ENCODE measurements at regions not wholly inside any gene's neighbourhood (a gene's known extent, or its start where the extent isn't known, plus 50 kb on each side); places are given as distances from the start of the nearest gene placed in this dataset.
"Not testable (repeated sequence)": the region's sequence is repeated elsewhere in the genome, so short reads cannot be mapped to it uniquely, and the experiment has no call there.

DNA sequence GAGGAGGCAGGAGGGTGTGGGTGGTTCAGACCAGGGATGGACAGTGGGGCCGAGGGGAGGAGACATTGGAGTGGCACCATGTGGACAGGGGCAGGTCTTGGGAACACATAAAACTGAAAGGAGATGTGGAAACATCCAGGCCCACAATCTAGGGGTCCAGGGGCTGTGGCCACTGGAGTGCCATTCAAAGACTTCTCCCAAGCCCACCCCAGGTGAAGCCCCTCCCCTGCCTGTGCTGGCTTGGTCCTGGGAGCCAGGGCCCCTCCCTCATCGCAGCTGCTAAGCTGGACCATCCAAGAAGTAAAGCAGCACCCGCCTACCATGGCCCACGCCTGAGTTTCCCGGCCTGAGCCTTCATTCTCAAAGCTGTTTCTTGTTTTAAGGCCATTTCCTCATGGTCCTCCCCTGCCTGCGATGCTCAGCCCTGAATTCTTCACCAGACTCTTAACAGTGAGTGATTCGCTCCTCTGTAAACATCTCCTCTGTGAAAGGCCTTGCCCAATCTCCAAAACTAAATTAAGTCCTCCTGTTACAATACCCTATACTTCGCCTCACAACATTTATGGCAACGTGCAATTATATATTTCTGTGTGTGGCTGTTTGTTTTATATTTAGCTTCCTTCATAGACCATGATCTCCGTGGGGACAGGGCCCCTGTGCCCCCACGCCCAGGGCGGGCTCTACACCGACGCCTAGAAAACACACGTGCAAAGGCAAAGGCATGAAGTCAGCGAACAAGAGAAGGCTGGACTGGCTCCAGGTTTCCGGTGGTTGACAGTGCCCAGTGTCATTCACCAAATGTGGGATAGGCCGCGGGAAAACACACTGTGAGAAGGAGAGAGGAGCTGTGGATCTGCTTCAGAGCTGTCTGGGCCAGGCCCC, 267.8 kb downstream of the ERMARD start:
- no peak for DNase-seq (ENCODE audit: low read depth in 2 of 2)

- no peak for DNase-seq (ENCODE audit: low read depth in 2 of 2)
Measured at GRCh38 chr6:170018422-170018935, 267.1 kb downstream of the ERMARD start.

DNA sequence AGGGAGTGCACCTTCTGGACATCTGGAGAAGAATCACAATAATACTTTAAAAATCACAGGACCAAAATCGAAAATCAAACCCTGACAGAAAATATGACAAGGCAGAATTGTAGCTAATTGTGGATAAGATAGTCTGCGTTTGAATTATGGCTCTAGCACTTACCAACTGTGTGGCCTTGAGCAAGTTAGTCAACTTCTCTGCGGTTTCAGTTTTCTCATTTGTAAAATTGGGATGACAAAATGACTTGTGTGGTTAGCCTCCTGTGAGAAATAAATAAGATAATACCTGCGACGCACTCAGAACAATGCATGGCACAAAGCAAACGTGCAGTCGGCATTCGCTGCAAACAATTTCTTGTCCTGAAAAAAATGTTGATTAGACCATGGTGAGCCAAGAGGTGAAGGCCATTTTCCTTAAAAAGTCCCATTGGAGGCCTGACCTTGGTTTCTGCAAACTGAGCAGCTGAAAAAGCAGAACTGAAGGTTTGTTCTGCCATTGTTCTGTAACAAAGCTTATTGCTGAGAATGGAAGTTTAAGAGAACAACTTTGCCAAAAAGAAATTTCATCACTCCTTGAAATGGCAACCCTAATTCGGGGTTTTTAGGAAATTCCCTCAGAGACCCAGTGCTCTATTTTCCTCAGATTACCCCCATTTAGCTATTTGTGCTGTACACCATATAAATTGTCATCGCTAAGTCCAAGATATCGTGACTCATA, 266.3 kb downstream of the ERMARD start:
- no peak for DNase-seq (ENCODE audit: low read depth in 2 of 2)

DNA sequence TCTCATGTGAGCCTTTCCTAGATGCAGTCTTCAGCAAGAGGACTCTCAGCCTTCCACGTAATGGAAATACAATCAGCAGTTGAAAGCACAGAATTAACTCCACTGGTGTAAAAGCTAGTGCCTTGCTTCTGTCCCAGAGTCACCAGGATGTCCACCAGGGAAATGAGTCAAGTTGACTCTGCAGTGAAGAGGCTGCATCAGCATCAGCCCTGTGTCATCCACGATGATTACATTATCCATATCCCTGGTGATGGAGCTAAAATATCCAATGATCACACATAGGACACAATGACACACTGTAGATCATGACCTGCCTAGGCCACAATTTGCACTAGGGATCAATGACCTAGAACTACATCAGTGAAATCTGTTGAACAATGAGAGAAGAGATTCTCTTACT, 262.4 kb downstream of the ERMARD start:
- DNase-seq (ENCODE audit: low read depth in 2 of 2): no peak

DNA sequence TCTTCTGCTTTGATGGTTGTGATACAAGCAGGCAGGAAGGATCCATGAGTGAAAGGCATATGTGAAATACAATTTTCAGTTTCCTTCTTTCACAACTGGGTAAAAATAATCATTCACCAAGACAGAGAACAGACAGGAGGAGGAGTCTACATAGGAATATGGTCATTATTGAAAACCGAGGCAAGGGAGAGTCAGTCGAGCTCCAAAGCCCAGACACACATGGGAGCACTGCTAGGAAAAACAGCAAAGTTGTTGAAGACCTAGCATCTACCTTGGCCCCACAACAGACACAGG, 260.6 kb downstream of the ERMARD start:
- DNase-seq (ENCODE audit: low read depth in 2 of 2): no peak

- no peak for DNase-seq (ENCODE audit: low read depth in 2 of 2)
Measured at GRCh38 chr6:170011204-170012036, 260.0 kb downstream of the ERMARD start.

- no peak for DNase-seq (ENCODE audit: low read depth in 2 of 2)
Measured at GRCh38 chr6:170010665-170011203, 259.3 kb downstream of the ERMARD start.

DNA sequence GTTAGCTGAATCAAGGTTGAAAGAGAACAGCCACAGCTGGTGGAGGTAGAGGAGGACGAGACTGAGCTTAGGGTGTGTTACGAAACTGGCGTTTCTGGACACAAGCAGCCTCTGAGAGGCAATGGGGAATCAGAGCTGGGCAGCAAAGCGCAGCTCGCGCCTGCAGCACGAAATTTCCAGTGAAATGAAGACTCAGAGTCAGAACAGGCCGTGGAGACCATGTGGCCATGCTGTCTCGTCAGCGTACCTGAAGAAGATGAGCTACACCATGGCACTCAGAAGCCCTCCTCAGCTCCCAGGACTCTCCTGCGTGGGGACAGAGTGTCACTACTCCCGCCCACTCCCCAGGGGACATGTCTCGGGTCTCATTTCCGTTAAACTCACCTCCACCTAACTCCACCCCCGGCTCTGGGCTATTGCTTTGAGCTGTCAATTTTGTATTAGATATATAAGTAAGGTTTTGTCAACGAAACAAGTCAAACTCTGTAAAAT, 256.9 kb downstream of the ERMARD start:
- DNase-seq (ENCODE audit: low read depth in 2 of 2): no peak

DNA sequence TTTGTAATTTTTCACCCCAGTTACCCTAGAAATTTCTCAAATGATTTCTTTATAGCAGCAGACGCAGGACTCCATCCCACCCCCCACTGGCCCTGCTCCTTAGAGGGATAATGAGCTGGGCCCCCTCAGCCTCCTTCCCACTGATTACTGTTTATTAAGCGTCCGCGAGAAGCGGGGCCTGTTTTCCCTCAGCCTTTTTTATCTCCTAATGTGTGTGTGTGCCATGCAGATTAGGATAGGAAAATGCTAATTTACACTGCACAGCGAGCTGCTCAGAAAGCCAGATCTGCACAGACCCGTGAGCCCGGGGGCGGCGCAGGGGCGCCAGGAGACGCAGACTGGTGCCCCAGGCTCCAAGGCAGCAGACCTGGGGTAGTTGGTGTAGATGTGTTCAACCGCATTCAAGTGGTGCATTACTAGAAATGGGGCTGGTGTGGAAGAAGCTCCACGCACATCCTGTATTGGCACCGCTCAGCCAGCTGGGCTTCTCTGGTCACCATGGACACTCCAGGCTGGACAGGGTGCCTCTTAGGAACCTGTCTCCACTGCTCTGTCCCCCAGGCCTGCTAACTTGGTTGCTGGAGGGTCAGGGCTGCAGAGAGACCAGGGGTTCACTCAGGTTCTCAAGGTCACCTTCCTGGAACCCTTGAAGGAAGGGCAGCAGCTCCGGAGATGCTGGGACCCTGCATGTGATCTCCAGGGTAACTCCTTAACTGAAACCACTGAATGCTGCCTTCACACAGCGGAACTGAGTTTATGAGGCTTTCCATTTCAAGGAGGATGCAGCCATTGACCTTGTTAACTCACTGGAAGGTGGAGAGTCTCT, 256.3 kb downstream of the ERMARD start:
- no peak for DNase-seq (ENCODE audit: low read depth in 2 of 2)

- no peak for DNase-seq (ENCODE audit: low read depth in 2 of 2)
Measured at GRCh38 chr6:170006900-170007467, 255.6 kb downstream of the ERMARD start.

GRCh38 chr6:170006071-170006899, 254.9 kb downstream of the ERMARD start:
- DNase-seq (ENCODE audit: low read depth in 2 of 2): no peak

DNA sequence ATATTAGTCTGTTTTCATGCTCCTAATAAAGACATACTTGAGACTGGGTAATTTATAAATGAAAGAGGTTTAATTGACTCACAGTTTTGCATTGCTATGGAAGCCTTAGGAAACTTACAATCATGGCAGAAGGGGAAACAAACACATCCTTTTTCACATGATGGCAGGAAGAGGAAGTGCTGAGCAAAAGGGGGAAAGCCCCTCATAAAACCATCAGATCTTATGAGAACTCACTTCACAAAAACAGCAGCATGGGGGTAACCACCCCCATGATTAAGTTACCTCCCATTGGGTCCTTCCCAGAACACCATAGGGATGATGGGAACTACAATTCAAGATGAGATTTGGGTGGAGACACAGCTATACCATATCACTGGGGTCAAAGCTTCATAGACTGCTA, 254.2 kb downstream of the ERMARD start:
- DNase-seq (ENCODE audit: low read depth in 2 of 2): no peak

DNA sequence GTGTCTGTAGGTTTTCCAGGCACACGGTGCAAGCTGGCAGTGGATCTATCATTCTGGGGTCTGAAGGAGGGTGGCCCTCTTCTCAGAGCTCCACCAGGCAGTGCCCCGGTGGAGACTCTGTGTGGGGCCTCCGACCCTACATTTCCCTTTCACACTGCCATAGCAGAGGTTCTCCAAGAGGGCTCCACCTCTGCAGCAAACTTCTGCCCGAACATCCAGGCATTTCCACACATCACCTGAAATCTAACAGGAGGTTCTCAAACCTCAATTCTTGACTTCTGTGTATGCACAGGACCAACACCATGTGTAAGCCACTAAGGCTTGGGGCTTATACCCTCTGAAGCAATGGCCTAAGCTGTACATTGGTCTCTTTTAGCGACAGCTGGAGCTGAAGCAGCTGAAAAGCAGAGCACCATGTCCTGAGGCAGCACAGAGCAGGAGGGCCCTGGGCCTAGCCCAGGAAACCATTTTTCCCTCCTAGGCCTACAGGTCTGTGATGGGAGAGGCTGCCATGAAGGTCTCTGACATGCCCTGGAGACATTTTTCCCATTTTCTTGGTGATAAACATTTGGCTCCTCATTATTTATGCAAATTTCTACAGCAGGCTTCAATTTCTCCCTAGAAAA, 253.3 kb downstream of the ERMARD start:
- DNase-seq (ENCODE audit: low read depth in 2 of 2): no peak

DNA sequence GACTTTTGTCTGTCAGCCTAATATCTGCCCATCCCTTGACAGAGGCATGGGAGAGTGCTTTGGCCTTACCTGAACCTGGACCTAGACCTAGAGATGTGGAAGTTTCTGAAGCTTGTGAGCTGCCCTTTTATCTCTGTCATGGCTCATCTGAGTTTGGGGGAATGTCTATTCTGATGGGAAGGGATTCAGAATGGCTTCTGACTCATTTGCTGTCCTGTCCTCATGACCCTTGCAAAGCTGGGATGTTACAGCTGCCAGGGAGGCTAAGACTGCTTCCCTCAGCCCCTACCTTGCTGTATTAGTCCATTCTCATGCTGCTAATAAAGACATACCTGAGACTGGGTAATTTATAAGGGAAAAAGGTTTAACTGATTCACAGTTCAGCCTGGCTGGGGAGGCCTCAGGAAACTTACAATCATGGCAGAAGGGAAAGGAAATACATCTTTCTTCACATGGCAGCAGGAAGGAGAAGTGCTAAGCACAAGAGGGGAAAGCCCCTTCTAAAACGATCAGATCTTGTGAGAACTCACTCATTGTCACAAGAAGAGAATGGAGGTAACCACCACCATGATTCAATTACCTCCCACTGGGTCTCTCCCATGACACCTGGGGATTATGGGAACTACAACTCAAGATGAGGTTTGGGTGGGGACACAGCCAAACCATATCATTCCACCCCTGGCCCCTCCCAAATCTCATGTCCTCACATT, 252.2 kb downstream of the ERMARD start:
- no peak for DNase-seq (ENCODE audit: low read depth in 2 of 2)

DNA sequence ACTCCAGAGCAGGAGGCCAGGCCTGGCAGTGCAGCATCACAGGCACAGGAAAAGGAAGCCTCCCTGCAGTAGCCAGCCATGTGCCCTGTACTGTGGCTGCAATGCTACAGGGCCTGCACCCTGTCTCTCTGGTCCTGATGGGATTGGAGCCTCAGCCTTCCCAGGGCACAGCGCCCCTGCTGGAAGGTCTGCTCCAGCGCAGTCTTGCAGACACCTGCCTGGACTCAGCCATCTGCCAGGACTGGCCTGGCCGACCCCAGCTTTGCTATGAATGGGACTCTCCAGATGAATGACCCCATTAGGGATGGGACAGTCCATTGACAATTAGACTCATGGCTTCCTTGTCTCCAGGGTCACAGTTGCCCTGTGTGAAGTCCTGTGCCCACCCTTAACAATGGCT, 251.6 kb downstream of the ERMARD start:
- no peak for DNase-seq (ENCODE audit: low read depth in 2 of 2)

DNA sequence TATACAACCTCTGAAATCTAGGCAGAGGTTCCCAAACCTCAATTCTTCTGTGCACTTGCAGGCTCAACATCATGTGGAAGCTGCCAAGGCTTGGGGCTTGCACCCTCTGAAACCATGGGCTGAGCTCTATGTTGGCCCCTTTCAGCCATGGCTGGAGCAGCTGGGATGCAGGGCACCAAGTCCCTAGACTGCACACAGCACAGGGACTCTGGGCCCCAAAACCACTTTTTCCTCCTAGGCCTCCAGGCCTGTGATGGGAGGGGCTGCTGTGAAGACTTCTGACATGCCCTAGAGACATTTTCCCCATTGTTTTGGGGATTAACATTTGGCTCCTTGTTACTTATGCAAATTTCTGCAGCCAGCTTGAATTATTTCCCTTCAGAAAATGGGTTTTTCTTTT, 250.4 kb downstream of the ERMARD start:
- DNase-seq (ENCODE audit: low read depth in 2 of 2): not testable (repeated sequence)

DNA sequence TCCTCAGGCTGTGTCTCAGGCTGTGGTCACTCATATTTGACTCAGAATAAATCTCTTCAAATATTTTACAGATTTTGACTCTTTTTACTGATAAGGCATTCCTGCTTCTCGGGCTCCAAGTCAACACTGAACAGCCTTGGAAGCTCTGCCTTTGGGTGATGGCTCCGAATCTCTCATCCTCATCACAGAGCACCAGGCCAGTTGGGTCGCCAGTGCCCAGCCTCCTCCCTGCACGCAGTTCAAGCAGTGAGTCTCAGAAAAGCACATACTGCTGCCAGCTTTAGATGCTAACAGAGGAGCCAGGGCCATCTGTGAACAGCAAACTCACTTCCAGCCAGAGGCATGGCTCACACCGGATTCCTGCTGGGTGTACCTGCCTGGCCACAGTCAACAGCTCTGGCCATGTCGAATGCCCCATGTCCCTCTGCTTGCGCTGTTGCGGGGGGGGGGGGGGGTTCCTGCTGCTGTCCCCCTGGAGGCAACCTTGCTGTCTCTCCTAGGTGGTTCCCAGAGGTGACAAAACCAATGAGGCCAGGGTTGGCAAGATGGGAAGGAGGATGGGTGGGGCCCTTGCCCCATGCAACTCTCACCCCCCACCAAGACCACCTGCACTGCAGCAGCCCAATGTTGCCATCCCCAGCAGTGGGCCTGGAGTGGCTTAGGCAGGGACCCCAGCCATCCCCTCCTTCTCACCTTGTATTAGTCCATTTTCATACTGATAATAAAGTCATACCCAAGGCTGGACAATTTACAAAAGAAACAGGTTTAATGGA, 248.8 kb downstream of the ERMARD start:
- no peak for DNase-seq (ENCODE audit: low read depth in 2 of 2)

- no peak for DNase-seq (ENCODE audit: low read depth in 2 of 2)
Measured at GRCh38 chr6:169999367-169999766, 247.9 kb downstream of the ERMARD start.

Data from stimulated activated CD4-positive, alpha-beta T cell treated with anti-CD3 and anti-CD28 coated beads, Interleukin-1b, Interleukin-23, amount 100 ng/mL, for 1 hour (primary cell).